HEK293T (cell line): ENCODE measurements at regions not wholly inside any gene's neighbourhood (a gene's known extent, or its start where the extent isn't known, plus 50 kb on each side); places are given as distances from the start of the nearest gene placed in this dataset.

Source experiments
- FOXA1 ChIP-seq: fragments of 450-650 bp; IDR thresholded peaks from 2 replicates; pipeline ENCODE4 v1.6.1; 2016; ENCODE audit warnings: mild to moderate bottlenecking
- SP1 ChIP-seq: fragments of 450-650 bp; IDR thresholded peaks from 2 replicates; pipeline ENCODE4 v1.6.1; 2017
- SUZ12 ChIP-seq: fragments of 450-650 bp; IDR thresholded peaks from 2 replicates; pipeline ENCODE4 v1.6.1; 2016; ENCODE audit warnings: mild to moderate bottlenecking
- TARDBP ChIP-seq: fragments of 450-650 bp; IDR thresholded peaks from 2 replicates; pipeline ENCODE4 v1.6.1; 2016
- ZNF384 ChIP-seq: fragments of 450-650 bp; IDR thresholded peaks from 2 replicates; pipeline ENCODE4 v1.6.1; 2016

DNA sequence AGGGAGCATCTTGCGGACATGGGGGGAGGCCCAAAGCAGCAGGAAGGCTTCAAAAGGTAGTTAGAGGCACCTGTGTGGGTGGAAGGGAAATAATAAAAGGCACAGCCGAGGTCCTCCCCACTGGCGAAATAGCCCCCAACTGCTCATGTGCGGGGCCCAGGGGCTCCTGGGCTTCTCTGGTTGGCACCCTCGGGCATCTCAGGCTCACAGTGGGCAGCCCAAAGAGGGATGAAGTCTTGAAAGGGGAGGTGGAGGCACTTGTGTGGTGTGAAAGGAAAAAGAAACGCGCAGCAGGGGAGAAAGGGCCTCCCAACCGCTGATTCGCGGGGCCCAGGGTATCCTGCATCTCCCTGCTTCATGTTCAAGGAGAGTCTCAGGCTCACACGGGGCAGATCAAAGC lies 579.4 kb downstream of the ALG10 start:
- TF ChIP-seq FOXA1 (no peak), SP1 (no peak), ZNF384 (no peak), TARDBP (no peak), SUZ12 (no peak)
